GM23338 (cell line): ENCODE measurements at regions not wholly inside any gene's neighbourhood (a gene's known extent, or its start where the extent isn't known, plus 50 kb on each side); places are given as distances from the start of the nearest gene placed in this dataset.

Source experiments
- ATAC-seq: fragments of 200-7000 bp; cut with Tn5 transposase; 3 replicates; pipeline ENCODE4 v1.9.1; 2020
- DNase-seq: peaks from one replicate; pipeline ENCODE4 v3.0.0-alpha.2; 2015; ENCODE audit warnings: low spot score
- H2AFZ ChIP-seq: fragments of 200-600 bp; sonication (generic); 2 replicates; pipeline ENCODE4 v1.8.0; 2016; ENCODE audit warnings: antibody characterized with exemption, mild to moderate bottlenecking, moderate library complexity
- H3F3A ChIP-seq: fragments of 200-600 bp; sonication (generic); replicated peaks from 2 replicates; pipeline ENCODE4 v1.8.0; 2017; ENCODE audit warnings: antibody characterized with exemption, mixed run types, low read depth
- H3K27ac ChIP-seq: fragments of 200-600 bp; sonication (generic); 2 replicates; pipeline ENCODE4 v1.6.1; 2016; ENCODE audit warnings: low read depth
- H3K27me3 ChIP-seq: fragments of 200-600 bp; sonication (generic); 2 replicates; pipeline ENCODE4 v1.8.0; 2016; ENCODE audit warnings: mild to moderate bottlenecking, mixed run types, moderate library complexity; ENCODE audit not compliant: insufficient read depth
- H3K36me3 ChIP-seq: fragments of 200-600 bp; sonication (generic); 2 replicates; pipeline ENCODE4 v1.8.0; 2016; ENCODE audit warnings: mild to moderate bottlenecking; ENCODE audit not compliant: insufficient read depth
- H3K4me1 ChIP-seq: fragments of 200-600 bp; sonication (generic); 2 replicates; pipeline ENCODE4 v1.8.0; 2016; ENCODE audit warnings: mild to moderate bottlenecking, moderate library complexity; ENCODE audit not compliant: insufficient read depth
- H3K4me2 ChIP-seq: fragments of 200-600 bp; sonication (generic); 2 replicates; pipeline ENCODE4 v1.7.1; 2017; ENCODE audit warnings: mixed run types
- H3K4me3 ChIP-seq: fragments of 200-600 bp; sonication (generic); 2 replicates; pipeline ENCODE4 v1.6.1; 2016; ENCODE audit warnings: mixed run types
- H3K79me2 ChIP-seq: fragments of 200-600 bp; sonication (generic); replicated peaks from 2 replicates; pipeline ENCODE4 v1.8.0; 2017; ENCODE audit warnings: mild to moderate bottlenecking; ENCODE audit not compliant: insufficient read depth
- H3K9me2 ChIP-seq: fragments of 200-600 bp; sonication (generic); 2 replicates; pipeline ENCODE4 v1.8.0; 2017; ENCODE audit not compliant: insufficient read depth
- H4K20me1 ChIP-seq: fragments of 200-600 bp; sonication (generic); replicated peaks from 2 replicates; pipeline ENCODE4 v1.8.0; 2017; ENCODE audit warnings: mild to moderate bottlenecking; ENCODE audit not compliant: insufficient read depth
- H3K27ac Mint-ChIP-seq: 2 replicates; pipeline ENCODE4 v1.8.0; 2020; ENCODE audit warnings: inconsistent platforms, mild to moderate bottlenecking, moderate library complexity, mixed read lengths
- H3K27me3 Mint-ChIP-seq: 3 replicates; pipeline ENCODE4 v1.8.0; 2022; ENCODE audit warnings: low read depth, mild to moderate bottlenecking, moderate library complexity, mixed read lengths, inconsistent platforms; ENCODE audit not compliant: insufficient read depth, poor library complexity
- H3K36me3 Mint-ChIP-seq: 3 replicates; pipeline ENCODE4 v1.8.0; 2021; ENCODE audit warnings: low read depth, mild to moderate bottlenecking, inconsistent platforms, moderate library complexity, mixed read lengths
- H3K4me1 Mint-ChIP-seq: 3 replicates; pipeline ENCODE4 v1.8.0; 2020; ENCODE audit warnings: mild to moderate bottlenecking, inconsistent platforms, mixed read lengths
- H3K4me3 Mint-ChIP-seq: 3 replicates; pipeline ENCODE4 v1.8.0; 2021; ENCODE audit warnings: moderate library complexity, mild to moderate bottlenecking, inconsistent platforms, mixed read lengths
- H3K9me3 Mint-ChIP-seq: 3 replicates; pipeline ENCODE4 v1.8.0; 2020; ENCODE audit warnings: moderate library complexity, mild to moderate bottlenecking, inconsistent platforms, mixed read lengths
- EZH2 ChIP-seq: fragments of 200-600 bp; sonication (generic); IDR thresholded peaks from one replicate; pipeline ENCODE4 v1.8.0; 2017; ENCODE audit warnings: antibody characterized with exemption, mild to moderate bottlenecking, low read depth; ENCODE audit not compliant: unreplicated experiment
- EZH2phosphoT487 ChIP-seq: fragments of 200-600 bp; sonication (generic); IDR thresholded peaks from one replicate; pipeline ENCODE4 v1.8.1; 2018; ENCODE audit warnings: antibody characterized with exemption; ENCODE audit not compliant: unreplicated experiment
- NANOG ChIP-seq: IDR thresholded peaks from 2 replicates; pipeline ENCODE4 v1.6.1; 2016; ENCODE audit warnings: antibody characterized with exemption, borderline replicate concordance
- POLR2AphosphoS5 ChIP-seq: IDR thresholded peaks from 2 replicates; pipeline ENCODE4 v1.6.1; 2016; ENCODE audit warnings: antibody characterized with exemption, low read depth
- ZNF114 ChIP-seq: fragments of 250-450 bp; sonication (Bioruptor Pico); IDR thresholded peaks from 2 replicates; pipeline ENCODE4 v1.5.0; 2020; ENCODE audit warnings: mild to moderate bottlenecking, moderate library complexity
- TF ChIP-seq, protein P1 (sequence below): fragments of 250-450 bp; sonication (Bioruptor Pico); IDR thresholded peaks from 2 replicates; pipeline ENCODE4 v1.5.0; 2020; ENCODE audit warnings: mild to moderate bottlenecking, moderate library complexity
- TF ChIP-seq, protein P2 (sequence below), 2 experiments: fragments of 200-600 bp in 1 of 2; sonication (generic) in 1 of 2; conservative IDR thresholded peaks; 2 replicates each; pipeline versions ENCODE4 v1.5.1 to v1.6.1; 2016 to 2017; ENCODE audit warnings: antibody characterized with exemption in 2 of 2, low read depth in 2 of 2, mild to moderate bottlenecking in 2 of 2, moderate library complexity in 1 of 2

DNA sequence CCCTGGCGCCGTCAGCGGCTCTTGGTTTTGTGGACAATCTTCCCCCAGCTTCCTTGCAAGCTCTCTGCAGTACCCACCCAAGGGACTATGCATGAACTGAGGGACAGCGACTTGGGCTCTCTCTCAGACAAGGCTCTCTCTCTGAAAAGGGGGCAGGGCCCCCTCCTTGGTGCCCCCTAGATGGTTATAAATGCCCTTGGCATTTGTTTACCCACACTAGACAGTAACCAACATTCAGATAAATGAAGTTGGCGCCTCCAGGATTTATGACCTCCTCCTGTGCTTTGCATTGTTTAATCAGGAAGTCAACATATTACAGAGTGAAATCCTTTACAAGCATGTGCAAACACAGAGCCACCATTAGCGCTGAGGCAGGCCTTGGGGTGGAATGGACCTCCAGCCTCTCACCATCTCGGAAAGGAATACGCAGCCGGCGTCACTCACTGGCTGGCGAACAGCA, 547.4 kb upstream of the ID2 start (continued):
- TF ChIP-seq, protein P1, sequence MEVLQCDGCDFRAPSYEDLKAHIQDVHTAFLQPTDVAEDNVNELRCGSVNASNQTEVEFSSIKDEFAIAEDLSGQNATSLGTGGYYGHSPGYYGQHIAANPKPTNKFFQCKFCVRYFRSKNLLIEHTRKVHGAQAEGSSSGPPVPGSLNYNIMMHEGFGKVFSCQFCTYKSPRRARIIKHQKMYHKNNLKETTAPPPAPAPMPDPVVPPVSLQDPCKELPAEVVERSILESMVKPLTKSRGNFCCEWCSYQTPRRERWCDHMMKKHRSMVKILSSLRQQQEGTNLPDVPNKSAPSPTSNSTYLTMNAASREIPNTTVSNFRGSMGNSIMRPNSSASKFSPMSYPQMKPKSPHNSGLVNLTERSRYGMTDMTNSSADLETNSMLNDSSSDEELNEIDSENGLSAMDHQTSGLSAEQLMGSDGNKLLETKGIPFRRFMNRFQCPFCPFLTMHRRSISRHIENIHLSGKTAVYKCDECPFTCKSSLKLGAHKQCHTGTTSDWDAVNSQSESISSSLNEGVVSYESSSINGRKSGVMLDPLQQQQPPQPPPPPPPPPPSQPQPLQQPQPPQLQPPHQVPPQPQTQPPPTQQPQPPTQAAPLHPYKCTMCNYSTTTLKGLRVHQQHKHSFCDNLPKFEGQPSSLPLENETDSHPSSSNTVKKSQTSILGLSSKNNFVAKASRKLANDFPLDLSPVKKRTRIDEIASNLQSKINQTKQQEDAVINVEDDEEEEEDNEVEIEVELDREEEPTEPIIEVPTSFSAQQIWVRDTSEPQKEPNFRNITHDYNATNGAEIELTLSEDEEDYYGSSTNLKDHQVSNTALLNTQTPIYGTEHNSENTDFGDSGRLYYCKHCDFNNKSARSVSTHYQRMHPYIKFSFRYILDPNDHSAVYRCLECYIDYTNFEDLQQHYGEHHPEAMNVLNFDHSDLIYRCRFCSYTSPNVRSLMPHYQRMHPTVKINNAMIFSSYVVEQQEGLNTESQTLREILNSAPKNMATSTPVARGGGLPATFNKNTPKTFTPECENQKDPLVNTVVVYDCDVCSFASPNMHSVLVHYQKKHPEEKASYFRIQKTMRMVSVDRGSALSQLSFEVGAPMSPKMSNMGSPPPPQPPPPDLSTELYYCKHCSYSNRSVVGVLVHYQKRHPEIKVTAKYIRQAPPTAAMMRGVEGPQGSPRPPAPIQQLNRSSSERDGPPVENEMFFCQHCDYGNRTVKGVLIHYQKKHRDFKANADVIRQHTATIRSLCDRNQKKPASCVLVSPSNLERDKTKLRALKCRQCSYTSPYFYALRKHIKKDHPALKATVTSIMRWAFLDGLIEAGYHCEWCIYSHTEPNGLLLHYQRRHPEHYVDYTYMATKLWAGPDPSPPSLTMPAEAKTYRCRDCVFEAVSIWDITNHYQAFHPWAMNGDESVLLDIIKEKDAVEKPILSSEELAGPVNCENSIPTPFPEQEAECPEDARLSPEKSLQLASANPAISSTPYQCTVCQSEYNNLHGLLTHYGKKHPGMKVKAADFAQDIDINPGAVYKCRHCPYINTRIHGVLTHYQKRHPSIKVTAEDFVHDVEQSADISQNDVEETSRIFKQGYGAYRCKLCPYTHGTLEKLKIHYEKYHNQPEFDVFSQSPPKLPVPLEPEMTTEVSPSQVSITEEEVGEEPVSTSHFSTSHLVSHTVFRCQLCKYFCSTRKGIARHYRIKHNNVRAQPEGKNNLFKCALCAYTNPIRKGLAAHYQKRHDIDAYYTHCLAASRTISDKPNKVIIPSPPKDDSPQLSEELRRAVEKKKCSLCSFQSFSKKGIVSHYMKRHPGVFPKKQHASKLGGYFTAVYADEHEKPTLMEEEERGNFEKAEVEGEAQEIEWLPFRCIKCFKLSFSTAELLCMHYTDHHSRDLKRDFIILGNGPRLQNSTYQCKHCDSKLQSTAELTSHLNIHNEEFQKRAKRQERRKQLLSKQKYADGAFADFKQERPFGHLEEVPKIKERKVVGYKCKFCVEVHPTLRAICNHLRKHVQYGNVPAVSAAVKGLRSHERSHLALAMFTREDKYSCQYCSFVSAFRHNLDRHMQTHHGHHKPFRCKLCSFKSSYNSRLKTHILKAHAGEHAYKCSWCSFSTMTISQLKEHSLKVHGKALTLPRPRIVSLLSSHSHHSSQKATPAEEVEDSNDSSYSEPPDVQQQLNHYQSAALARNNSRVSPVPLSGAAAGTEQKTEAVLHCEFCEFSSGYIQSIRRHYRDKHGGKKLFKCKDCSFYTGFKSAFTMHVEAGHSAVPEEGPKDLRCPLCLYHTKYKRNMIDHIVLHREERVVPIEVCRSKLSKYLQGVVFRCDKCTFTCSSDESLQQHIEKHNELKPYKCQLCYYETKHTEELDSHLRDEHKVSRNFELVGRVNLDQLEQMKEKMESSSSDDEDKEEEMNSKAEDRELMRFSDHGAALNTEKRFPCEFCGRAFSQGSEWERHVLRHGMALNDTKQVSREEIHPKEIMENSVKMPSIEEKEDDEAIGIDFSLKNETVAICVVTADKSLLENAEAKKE (CRISPR knock-in tag), result no peak
- TF ChIP-seq ZNF114 (CRISPR knock-in tag) (no peak), EZH2 (no peak), POLR2AphosphoS5 (no peak), EZH2phosphoT487 (no peak), NANOG (no peak)

DNA sequence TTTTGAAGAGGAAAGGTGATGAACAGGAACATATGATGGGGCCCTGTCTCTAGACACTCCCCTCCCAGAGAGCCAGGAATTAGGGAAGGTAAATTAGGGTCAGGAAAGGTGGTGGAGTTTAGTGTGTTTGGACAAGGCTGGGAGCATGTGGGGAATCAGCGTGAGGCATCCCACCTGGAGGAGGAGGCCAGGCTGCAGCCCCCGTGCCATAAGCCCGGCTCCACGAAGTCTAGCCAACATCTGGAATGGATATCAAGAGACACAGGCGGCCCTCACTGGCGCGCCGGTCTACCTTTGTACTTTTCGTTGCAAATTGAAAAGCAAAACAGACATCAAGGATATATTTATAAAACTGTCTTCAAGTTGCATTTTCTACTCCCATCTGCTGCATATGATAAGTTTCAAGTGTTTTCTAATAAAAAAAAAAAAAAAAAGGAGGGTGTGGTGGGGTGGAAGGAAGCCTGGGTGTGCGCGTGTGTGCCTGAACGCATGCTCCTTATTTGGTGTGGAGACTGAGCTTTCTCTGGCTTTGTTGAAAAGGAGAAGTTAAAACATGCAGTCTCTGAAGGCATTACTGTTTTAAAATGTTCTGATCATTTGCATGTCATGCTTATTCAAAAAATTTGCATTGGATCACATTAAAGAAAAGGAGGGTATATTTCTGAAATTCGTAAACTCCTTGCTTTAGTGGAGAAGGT, 546.7 kb upstream of the ID2 start:
- H3K79me2 ChIP-seq, result no peaks in the 10 kb centered on the region
- DNase-seq, result no peak
- Mint-ChIP-seq H3K27ac (no peak overlapping the region), H3K27me3 (peaks cover 7% of the 10 kb centered on the region), H3K36me3 (no peaks in the 10 kb centered on the region), H3K4me3 (no peak overlapping the region), H3K4me1 (peaks cover 6% of the 10 kb centered on the region; the same call in 2 of the 3 replicates), H3K9me3 (peaks cover 3% of the 10 kb centered on the region; the same call in 2 of the 3 replicates)
- no peak overlapping the region for H3K27ac ChIP-seq
- ATAC-seq, result no peak
- no peak overlapping the region for H3K4me3 ChIP-seq
- H3K36me3 ChIP-seq, result no peaks in the 10 kb centered on the region
- H3K27me3 ChIP-seq, result no peaks in the 10 kb centered on the region
- no peaks in the 10 kb centered on the region for H3F3A ChIP-seq
- no peaks in the 10 kb centered on the region for H4K20me1 ChIP-seq
- H3K9me2 ChIP-seq, result no peaks in the 10 kb centered on the region
- no peak overlapping the region for H3K4me2 ChIP-seq
- no peaks in the 10 kb centered on the region for H3K4me1 ChIP-seq
- no peak overlapping the region for H2AFZ ChIP-seq
- TF ChIP-seq POLR2AphosphoS5 (no peak), EZH2 (no peak)
- TF ChIP-seq, protein P2, sequence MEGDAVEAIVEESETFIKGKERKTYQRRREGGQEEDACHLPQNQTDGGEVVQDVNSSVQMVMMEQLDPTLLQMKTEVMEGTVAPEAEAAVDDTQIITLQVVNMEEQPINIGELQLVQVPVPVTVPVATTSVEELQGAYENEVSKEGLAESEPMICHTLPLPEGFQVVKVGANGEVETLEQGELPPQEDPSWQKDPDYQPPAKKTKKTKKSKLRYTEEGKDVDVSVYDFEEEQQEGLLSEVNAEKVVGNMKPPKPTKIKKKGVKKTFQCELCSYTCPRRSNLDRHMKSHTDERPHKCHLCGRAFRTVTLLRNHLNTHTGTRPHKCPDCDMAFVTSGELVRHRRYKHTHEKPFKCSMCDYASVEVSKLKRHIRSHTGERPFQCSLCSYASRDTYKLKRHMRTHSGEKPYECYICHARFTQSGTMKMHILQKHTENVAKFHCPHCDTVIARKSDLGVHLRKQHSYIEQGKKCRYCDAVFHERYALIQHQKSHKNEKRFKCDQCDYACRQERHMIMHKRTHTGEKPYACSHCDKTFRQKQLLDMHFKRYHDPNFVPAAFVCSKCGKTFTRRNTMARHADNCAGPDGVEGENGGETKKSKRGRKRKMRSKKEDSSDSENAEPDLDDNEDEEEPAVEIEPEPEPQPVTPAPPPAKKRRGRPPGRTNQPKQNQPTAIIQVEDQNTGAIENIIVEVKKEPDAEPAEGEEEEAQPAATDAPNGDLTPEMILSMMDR (conservative IDR thresholded peaks at IDR 0.05; ENCODE audit: low read depth in 2 of 2), result no peak
